ENCODE measurements at regions not wholly inside any gene's neighbourhood (a gene's known extent, or its start where the extent isn't known, plus 50 kb on each side); places are given as distances from the start of the nearest gene placed in this dataset.

GRCh38 chr2:146081459-146081858 is 1561.5 kb upstream of the ZEB2 start:
- H3K27me3 ChIP-seq = no peaks in the 10 kb centered on the region
- H3K4me1 ChIP-seq (ENCODE audit: control insufficient read depth in 1 of 2, insufficient read depth in 1 of 2, low read depth in 1 of 2, low read length in 1 of 2) = no peaks in the 10 kb centered on the region
- no peaks in the 10 kb centered on the region for H3K36me3 ChIP-seq
- no peak overlapping the region for H3K4me3 ChIP-seq (ENCODE audit: low read depth in 1 of 2, low read length in 1 of 2)
- no peak overlapping the region for H3K27ac ChIP-seq
- no peaks in the 10 kb centered on the region for H3K9me3 ChIP-seq
- TF ChIP-seq CTCF (IDR thresholded peaks at IDR 0.05) = no peak

GRCh38 chr2:146080925-146081324 is 1561.0 kb upstream of the ZEB2 start:
- H3K9me3 ChIP-seq = no peaks in the 10 kb centered on the region
- no peak overlapping the region for H3K4me3 ChIP-seq (ENCODE audit: low read depth in 1 of 2, low read length in 1 of 2)
- no peak for TF ChIP-seq CTCF (IDR thresholded peaks at IDR 0.05)
- no peaks in the 10 kb centered on the region for H3K4me1 ChIP-seq (ENCODE audit: control insufficient read depth in 1 of 2, insufficient read depth in 1 of 2, low read depth in 1 of 2, low read length in 1 of 2)
- no peak overlapping the region for H3K27ac ChIP-seq
- no peaks in the 10 kb centered on the region for H3K27me3 ChIP-seq
- no peaks in the 10 kb centered on the region for H3K36me3 ChIP-seq

- Histone ChIP-seq H3K36me3 (no peaks in the 10 kb centered on the region), H3K27ac (no peak overlapping the region), H3K4me3 (ENCODE audit: low read depth in 1 of 2, low read length in 1 of 2) (no peak overlapping the region), H3K9me3 (no peaks in the 10 kb centered on the region), H3K27me3 (no peaks in the 10 kb centered on the region), H3K4me1 (ENCODE audit: control insufficient read depth in 1 of 2, insufficient read depth in 1 of 2, low read depth in 1 of 2, low read length in 1 of 2) (no peaks in the 10 kb centered on the region)
- no peak for TF ChIP-seq CTCF (IDR thresholded peaks at IDR 0.05)
Measured at GRCh38 chr2:146079216-146079615, 1559.3 kb upstream of the ZEB2 start.

GRCh38 chr2:146077156-146077555 is 1557.2 kb upstream of the ZEB2 start:
- no peak for TF ChIP-seq CTCF (IDR thresholded peaks at IDR 0.05)

GRCh38 chr2:146068051-146068450 is 1548.1 kb upstream of the ZEB2 start:
- TF ChIP-seq CTCF (IDR thresholded peaks at IDR 0.05) = no peak

More at GRCh38 chr2:146077156-146077555, 1557.2 kb upstream of the ZEB2 start:
- no peaks in the 10 kb centered on the region for H3K9me3 ChIP-seq
- no peaks in the 10 kb centered on the region for H3K4me1 ChIP-seq (ENCODE audit: control insufficient read depth in 1 of 2, insufficient read depth in 1 of 2, low read depth in 1 of 2, low read length in 1 of 2)
- no peak overlapping the region for H3K4me3 ChIP-seq (ENCODE audit: low read depth in 1 of 2, low read length in 1 of 2)
- no peaks in the 10 kb centered on the region for H3K36me3 ChIP-seq
- H3K27me3 ChIP-seq = no peaks in the 10 kb centered on the region
- H3K27ac ChIP-seq = no peak overlapping the region

GRCh38 chr2:146048141-146048540 is 1528.2 kb upstream of the ZEB2 start:
- Histone ChIP-seq H3K4me3 (ENCODE audit: low read depth in 1 of 2, low read length in 1 of 2) (no peak overlapping the region), H3K36me3 (no peaks in the 10 kb centered on the region), H3K27me3 (no peaks in the 10 kb centered on the region), H3K27ac (no peak overlapping the region), H3K9me3 (no peaks in the 10 kb centered on the region), H3K4me1 (ENCODE audit: control insufficient read depth in 1 of 2, insufficient read depth in 1 of 2, low read depth in 1 of 2, low read length in 1 of 2) (no peaks in the 10 kb centered on the region)
- no peak for TF ChIP-seq CTCF (IDR thresholded peaks at IDR 0.05)

More at GRCh38 chr2:146068051-146068450, 1548.1 kb upstream of the ZEB2 start:
- Histone ChIP-seq H3K36me3 (no peaks in the 10 kb centered on the region), H3K27ac (no peak overlapping the region), H3K9me3 (no peaks in the 10 kb centered on the region), H3K4me3 (ENCODE audit: low read depth in 1 of 2, low read length in 1 of 2) (no peak overlapping the region), H3K4me1 (ENCODE audit: control insufficient read depth in 1 of 2, insufficient read depth in 1 of 2, low read depth in 1 of 2, low read length in 1 of 2) (no peaks in the 10 kb centered on the region), H3K27me3 (no peaks in the 10 kb centered on the region)

Data from neutrophil (primary cell).